ENCODE measurements at regions not wholly inside any gene's neighbourhood (a gene's known extent, or its start where the extent isn't known, plus 50 kb on each side); places are given as distances from the start of the nearest gene placed in this dataset.

GRCh38 chr13:71374471-71375049, 492.4 kb downstream of the DACH1 start:
- TF ChIP-seq POLR2A (IDR thresholded peaks at IDR 0.05) (no peak), CTCF (IDR thresholded peaks at IDR 0.05) (no peak), EP300 (IDR thresholded peaks at IDR 0.05) (no peak)

All from ovary (tissue), 3 donors.